Activated CD4-positive, alpha-beta T cell treated with anti-CD3 and anti-CD28 coated beads, Interleukin-2, amount 50 U/mL, for 1 hour (primary cell): ENCODE measurements at regions not wholly inside any gene's neighbourhood (a gene's known extent, or its start where the extent isn't known, plus 50 kb on each side); places are given as distances from the start of the nearest gene placed in this dataset.
A peak's percentile ranks its signal among the peaks of the same experiment; 100 is the strongest.
"Not testable (repeated sequence)": the region's sequence is repeated elsewhere in the genome, so short reads cannot be mapped to it uniquely, and the experiment has no call there.

ENCODE experiments used
- DNase-seq: peaks from one replicate; pipeline ENCODE4 v3.0.0-alpha.2; 2020

DNA sequence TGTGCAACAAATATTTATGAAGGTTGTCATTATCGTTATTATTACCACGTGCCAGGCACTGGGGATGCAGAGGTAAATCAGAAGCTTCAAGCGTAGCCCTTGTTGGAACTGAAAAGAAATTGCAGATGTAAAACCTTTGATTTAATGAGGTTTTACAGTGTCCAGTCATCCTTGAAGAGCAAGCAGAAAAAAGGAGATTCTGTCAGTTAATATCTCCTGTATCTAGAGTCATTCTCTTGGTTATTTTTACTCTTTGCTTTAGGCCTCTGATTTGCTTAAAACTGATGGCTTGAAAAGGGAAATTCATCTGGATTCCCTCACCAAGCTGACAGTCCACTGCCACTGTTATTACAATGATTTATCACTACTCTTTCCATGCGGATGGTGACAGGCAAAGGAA is 179.3 kb downstream of the GALC start:
- DNase-seq: no peak

DNA sequence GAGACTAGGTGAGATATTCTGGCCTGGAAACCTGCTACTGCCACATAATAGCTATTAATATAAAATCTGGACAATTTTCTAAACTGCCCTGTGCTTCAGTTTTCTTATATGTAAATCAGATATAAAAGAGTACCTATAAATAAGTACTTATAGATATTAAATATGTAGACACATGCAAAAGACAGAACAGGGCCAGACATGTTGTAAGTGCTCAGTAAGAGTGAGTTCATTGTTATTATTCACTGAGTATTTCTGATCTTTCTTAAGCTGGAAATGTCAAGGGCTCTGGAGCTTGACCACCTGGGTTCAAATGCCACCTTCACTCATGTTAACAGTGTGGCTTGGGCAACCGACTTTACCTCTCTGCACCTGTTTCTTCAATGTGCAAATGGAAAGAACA is 179.8 kb downstream of the GALC start:
- DNase-seq: no peak

DNA sequence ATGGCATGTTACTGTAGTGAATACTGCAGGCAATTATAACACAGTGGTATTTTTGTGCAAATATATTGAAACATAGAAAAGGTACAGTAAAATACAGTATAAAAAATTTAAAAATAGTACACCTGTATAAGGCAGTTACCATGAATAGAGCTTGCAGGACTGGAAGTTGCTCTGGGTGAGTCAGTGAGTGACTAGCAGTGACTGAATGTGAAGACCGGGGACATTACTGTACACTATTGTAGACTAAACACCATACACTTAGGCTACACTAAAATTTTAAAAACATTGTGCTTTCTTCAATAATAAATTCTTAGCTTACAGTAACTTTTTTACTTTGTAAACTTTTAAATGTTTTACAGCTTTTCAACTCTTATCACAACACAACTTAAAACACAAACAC is 181.7 kb downstream of the GALC start:
- DNase-seq: no peak

DNA sequence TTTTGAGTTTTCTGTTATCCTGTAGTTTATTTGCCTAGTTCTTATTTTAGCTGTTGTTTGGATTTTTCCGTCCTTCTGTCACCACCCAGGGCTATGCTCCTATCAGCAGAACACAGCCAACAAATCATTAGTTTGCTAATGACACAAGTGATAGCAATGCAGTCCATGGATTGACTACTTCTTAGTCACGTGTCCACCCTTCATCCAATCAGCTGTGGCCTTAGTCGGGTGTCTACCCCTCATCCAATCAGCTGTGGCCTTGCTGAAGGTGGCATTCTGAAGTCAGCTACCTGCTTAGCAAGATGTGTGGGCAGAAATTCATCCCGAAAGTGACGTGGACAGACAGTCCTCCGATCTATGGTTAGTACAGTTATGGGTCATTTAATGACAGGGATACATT is 182.3 kb downstream of the GALC start:
- DNase-seq: no peak

DNA sequence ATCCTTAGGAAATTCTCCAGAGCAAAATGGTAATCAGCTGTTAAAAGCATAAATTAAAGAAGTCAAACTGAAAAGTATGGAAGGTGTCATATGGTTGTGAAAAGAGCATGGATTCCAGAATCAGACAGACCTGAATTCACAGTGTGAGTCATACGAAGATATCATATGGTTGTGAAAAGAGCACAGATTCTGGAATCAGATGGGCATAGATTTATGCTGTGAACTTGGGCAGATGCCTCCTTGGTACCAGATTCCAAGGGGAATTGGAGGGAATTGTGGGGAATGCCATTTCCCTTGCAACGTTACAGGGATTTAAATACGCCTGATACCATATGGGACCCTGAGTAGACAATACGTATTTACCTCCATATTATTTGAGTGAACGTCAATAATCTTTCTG is 183.7 kb downstream of the GALC start:
- no peak for DNase-seq

DNA sequence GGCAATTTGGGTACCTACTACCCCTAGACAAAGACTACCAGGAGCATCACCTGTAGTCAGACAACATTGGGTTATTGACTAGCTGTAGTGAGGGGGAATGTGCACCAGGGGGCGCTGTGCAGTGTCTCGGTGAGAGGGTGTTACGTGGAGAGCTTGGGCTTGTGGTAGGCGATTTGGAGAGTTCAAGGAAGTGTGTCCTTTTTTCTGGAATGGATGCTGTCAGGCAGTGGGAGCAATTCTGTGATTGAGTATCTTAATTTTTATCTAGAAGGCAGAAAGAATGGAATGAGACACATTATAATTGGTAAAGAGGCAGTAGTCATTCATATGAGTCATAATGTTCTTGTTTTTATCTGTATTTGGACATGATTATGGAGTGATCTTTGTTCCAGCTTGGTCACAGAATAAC is 187.7 kb downstream of the GALC start:
- DNase-seq: peak; percentile 26

DNA sequence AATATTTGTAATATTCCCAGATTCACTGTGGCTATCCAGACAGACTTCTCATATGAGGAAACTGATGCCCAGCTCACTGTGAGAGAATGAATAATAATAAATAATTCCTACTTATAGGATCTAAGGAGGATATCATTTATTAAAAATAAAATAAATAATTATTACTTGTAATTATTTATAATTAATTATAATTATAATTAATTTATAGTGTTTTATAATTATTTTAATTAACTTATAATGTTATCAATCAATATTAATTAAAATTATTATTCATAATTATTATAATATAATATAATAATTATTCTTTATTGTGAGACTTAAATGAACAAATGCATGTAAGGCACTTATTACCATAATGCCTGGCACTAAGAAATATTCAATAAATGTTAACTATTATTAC is 192.8 kb downstream of the GALC start:
- no peak for DNase-seq

DNA sequence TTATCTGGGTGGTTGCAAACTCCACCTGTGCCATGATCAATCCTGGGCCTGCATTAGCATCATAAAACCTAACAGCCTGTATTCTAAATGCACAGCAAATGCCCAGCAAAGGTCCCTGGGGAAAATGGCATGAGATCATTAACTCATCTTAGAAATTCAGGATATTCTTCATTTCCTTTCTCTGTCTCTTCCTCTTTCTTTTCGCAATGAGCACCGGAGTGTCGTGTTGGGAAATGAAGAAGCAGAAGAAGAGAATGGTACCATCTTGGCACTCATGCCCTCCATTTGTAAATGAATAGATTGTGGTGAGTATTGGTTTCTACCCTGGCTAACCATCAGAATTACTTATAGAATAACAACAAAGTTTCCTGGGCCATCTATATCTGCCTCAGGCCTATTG is 193.6 kb downstream of the GALC start:
- DNase-seq: no peak

DNA sequence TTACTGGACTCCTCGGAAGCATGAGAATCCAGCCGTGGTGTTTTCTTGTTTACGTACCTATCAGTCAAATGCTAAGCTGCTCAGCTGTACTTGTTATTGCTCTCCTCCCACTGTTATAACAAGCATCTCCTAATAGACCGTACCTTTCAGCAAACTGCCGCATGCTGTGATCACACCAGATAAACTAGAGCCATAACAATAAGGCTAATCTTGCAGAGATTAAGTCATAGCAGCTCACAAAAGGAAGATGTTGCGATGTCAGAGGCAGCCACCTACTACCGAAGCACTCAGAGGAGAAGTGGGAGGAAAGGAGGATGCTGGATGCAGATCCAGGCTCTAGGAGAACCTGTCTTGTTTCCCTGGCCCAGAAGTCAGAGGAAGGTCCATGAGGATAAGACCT is 196.0 kb downstream of the GALC start:
- DNase-seq: no peak

DNA sequence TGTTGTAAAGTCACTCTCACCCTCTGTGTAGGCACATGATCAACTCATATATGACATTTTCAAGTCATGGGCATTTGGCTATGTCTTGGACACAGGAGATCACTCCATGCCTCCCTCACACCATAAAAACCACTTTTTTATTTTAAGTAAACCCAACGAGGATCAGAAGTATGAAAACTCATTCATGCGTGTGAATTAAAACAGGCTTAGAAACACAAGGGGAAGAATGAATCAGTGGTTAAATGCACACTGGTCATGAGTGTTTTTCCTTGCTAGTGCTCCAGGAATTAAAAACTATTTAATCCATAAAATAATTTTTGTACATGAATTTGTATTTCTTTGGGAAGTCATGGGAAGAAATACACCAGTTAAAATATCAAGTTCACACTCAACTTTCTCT is 198.4 kb downstream of the GALC start:
- no peak for DNase-seq

DNA sequence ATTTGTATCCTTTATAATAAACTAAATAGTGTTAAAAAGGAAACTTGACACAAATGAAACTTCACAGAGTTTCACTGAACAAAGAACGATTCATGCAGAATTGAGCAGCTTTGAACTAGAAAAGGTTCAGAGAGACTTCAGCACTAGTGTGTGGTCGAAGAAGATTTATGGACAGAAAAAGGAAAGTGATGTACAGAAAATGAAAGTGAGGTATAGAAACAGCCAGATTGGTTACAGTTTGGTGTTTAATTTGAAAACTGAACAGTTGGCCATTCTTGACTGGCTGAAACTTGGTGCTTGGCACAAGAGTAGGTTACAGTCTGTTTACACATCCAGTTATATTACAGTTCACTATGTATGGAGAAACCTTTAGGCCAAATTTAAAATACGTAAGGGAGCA is 207.1 kb downstream of the GALC start:
- no peak for DNase-seq

DNA sequence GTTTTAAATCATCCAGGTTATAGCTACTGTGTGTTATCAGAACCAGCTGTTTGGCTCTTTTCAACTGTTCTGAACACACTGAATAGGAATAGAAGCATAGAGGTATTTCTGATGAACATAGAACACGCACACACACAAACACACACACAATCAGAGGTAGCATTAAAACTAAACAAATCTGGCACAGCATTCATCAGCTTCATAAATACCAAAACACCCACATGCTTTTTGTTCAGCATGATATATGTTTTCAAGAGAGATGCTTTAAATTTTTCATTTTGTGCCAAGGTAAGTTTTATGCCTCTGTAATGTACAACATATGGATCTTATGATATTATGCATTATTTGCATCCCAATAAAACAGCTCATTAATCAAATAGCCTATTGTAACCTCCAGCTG is 208.6 kb downstream of the GALC start:
- DNase-seq: no peak

DNA sequence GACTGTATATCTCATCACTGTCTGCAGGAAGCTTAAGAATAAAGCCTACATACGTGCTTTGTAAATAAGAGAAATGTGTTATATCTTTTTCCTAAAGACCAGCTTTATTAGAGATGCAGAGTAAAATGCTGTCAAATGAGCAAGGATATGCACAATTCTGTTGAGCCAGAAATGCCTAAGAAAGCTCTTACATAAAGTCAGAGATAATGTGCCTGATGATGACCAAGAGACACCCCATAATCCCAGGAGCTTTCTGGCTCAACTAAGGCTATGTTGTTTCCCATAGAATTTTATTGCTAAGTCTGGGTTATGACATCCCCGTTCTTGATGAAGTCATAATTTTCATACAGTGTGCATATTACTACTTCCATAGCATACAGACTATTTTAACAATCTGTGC is 209.9 kb downstream of the GALC start:
- no peak for DNase-seq

DNA sequence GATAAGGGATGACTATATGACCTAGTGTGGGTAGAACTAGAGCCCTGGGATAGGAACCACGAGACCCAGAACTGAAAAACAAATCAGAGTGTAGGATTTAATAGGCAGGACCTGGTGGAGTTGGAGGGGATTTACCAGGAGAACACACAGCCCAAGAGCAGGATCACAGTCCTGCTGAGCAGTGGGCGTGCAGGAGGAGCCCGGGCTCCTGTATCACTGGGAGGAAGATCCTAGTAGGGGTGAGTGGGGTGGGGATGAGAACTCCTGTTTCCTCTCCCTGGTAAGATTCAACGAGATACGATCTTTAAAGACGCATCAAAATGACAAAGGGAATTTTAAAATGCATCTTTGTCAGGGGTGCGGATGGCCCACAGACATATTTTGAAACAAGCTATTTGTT is 220.1 kb downstream of the GALC start:
- DNase-seq: no peak

DNA sequence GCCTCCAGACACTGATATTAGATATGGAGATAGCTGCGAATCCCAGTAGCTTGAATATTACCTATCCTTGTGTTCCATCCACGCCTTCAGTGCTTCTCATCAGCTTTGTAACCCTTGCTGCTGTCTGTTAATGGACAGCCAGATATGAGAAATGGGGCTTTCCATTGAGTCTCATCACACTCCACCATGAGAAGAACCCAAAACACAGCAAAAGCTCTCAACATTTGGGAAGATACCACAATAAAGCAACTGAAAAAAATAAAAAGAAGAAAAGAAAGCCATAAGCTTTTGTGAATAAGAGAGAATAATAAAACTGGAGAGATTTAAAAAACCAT is 225.4 kb downstream of the GALC start:
- DNase-seq: no peak

DNA sequence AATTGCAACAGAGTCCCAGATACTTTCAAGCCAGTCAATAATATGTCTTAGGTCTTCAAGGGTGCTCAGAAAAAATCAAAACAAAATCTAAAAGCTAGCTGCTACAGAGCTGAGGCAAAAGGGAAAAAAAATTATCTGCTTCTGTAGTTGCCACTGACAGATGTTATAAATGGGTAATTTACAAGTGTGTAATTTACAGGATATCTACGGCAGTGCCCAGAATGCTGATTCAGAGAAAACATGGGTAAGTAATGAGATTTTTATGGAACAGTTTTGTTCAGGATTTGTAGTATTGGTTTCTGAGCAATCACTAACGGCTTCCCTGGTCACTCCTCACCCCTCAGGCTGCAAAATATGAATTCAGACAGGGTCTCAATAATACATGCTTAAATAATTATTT is 234.1 kb downstream of the GALC start:
- DNase-seq: no peak

DNA sequence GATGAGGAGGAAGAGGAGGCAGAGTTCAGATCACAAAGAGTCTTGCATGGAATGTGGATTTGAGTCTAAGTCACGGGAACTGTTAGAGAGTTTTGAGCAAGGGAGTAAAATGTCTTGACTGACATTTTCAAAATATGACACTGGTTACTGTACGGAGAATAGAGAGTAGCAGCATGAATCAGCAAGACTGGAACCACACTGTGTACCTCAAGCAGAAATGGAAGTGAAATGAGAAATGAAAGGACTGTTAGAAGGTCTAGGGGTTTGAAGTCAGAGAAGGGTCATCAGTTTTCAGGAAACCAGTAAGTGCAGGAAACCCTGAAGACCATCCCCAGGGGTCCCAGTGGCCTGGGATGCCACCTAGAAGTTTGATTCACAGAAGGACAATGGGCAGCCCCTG is 236.3 kb downstream of the GALC start:
- no peak for DNase-seq

DNA sequence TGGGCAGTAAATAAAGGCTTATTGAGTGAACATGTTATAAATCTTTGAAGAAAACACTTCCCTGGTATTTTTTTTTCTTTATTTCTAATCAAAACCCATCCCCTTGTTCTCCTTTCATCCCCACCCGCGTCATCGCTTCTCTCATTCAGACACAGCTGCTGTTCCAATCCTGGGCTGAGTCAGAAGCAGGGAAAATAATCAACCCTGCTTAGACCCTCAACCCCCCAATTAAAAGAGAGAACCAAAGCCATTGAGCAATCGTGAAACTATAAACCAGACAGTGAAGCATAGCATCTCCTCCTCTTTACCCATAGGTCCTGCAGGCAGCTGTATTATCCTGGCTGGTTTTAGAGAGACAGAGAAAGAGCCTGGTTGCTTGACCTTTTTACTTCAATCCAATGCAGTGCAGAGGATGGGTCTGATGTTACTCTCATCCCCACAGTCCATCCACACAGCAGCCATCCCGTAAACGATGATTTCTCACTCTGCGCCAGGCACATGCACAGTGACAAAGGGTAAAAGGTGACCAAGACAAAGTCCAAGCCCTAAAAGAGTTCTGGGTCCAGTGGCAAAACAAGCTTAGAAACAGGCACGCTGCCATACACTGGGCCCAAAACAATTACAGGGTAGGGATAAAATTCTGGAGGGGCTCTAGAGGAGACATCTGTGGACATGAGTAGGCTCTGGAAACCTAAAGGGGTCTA is 238.3 kb downstream of the GALC start:
- DNase-seq: no peak

DNA sequence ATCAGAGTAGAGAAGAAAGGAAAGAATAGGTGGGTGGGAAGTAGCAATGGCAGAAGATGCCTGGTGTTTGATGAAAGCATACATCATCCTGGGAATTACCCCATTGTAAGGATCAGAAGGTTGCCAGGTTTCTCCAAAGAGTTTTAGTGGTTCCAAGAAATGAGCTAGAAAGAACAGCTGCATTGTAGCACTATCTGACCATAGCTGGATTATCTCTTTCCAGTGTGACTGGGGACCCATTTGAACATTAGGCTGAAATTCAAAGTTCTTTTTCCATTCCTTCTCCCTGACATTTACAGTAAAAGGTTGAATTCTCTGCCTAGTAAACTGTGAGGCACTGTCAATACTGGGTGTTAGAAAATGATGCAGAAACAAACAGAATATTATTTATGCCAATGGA is 244.4 kb downstream of the GALC start:
- no peak for DNase-seq

DNA sequence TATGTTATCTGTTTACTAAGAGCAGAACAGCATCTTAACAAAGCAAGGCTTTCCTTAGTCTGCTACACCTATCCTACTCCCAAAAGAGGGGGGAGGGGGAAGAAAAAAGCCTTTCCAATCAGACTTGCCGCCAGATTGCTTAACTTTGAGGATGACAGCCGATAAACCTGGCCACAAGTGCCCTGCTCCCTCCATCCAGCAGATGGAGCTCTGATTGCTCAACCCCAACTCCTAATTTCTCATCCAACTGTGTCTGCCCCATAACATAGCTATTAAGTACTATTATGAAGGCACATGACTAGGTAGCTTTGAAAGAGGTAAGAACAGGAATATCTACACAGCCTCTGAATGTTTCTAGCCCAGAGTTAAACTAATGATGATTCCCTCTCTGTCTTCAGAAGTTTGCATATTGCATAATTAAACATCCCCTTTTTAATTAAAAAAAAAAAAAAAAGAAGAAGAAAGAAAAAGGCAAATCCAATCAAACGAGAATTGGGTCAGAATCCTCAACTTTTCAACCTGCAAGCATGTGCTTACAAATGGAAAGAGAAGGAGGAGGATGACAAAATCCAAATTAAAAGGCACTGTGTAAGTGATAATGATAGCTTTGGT is 247.4 kb downstream of the GALC start:
- DNase-seq: no peak

DNA sequence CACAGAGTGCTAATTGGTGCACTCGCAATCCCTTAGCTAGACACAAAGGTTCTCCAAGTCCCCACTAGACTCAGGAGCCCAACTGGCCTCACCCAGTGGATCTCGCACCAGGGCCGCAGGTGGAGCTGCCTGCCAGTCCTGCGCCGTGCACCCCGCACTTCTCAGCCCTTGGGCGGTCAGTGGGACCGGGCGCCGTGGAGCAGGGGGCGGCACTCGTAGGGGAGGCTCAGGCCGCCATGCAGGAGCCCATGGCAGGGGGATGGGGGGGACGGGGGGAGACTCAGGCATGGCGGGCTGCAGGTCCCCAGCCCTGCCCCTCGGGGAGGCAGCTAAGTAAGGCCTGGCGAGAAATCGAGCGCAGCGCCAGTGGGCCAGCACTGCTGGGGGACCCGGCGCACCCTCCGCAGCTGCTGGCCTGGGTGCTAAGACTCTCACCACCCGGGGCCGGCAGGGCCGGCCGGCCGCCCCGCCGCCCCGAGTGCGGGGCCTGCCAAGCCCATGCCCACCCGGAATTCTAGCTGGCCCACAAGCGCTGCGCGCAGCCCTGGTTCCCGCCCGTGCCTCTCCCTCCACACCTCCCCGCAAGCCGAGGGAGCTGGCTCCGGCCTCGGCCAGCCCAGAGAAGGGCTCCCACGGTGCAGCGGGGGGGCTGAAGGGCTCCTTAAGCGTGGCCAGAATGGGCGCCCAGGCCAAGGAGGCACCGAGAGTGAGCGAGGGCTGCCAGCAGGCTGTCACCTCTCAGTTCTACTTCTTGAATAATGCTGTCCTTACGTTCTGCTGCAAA is 258.2 kb downstream of the GALC start:
- DNase-seq: not testable (repeated sequence)

DNA sequence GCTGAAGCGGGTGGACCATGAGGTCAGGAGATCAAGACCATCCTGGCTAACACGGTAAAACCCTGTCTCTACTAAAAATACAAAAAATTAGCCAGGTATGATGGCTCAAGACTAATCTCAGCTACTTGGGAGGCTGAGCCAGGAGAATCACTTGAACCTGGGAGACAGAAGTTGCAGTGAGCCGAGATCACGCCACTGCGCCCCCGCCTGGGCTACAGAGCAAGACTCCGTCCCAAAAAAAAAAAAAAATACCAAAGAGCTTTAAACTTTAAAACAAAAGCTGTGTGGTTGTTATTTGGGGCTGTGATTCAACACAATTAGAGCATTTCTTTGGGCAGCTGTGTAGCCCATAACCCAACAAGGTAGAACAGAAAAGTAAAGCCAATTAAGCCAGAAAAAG is 259.9 kb downstream of the GALC start:
- not testable (repeated sequence) for DNase-seq

DNA sequence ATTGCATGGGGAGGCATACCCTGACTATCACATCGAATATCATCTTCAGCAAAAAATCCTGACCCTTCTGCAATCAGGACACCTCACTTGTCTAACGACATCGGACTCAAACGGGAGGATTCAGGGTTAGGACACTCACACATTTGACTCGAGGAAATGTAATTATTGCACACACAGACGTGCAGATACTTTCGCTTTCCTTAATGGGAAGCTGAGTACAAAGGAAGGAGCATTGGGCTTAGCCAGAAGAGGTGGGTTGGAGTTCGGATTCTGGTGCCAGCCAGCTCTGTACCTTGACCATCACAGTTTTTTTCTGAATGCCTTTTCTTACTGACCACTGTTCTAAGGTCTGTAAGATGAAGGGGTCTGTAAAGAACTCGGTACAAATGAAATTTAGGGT is 260.4 kb downstream of the GALC start:
- DNase-seq: no peak

DNA sequence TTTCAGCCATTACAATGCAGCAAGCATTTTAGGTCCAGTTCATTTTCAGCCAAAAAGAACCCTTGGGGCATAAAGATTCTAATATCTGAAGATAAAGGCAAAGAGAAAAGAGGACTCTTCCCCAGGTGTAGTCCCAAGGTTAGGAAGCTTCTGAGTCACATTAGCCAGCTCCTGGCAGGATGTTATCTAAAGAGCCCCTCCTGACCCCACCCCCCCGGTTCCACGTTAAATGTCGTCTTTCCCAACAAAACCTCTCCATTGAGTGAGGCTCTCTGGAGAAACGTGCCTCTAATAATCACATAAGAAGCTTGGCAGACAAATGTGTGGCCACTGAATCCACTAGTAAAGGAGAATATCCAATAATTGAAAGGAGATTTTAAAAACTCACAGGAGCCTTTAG is 267.7 kb downstream of the GALC start:
- DNase-seq: no peak
